Upper lobe of left lung (tissue), 6 donors: ENCODE measurements at regions not wholly inside any gene's neighbourhood (a gene's known extent, or its start where the extent isn't known, plus 50 kb on each side); places are given as distances from the start of the nearest gene placed in this dataset.

ENCODE experiments used
- ATAC-seq, 2 donors: fragments of 200-7000 bp; cut with Tn5 transposase; one replicate each; pipeline ENCODE4 v1.9.1; 2022; ENCODE audit warnings: mild to moderate bottlenecking in 2 of 2, moderate library complexity in 2 of 2; ENCODE audit not compliant: low FRiP score in 2 of 2
- DNase-seq, 2 donors: peaks; one replicate each; pipeline ENCODE4 v3.0.0-alpha.2; 2019 to 2020
- H3K27ac ChIP-seq, 4 donors: fragments of 200-600 bp; sonication (generic); one replicate each; pipeline ENCODE4 v1.5.1; 2016 to 2019
- H3K27me3 ChIP-seq, 4 donors: fragments of 200-600 bp; sonication (generic); one replicate each; pipeline ENCODE4 v1.5.1; 2017 to 2019
- H3K36me3 ChIP-seq, 4 donors: fragments of 200-600 bp; sonication (generic); one replicate each; pipeline ENCODE4 v1.5.1; 2016 to 2019
- H3K4me1 ChIP-seq, 4 donors: fragments of 200-600 bp; sonication (generic); one replicate each; pipeline ENCODE4 v1.5.1; 2018 to 2019
- H3K4me3 ChIP-seq, 4 donors: fragments of 200-600 bp; sonication (generic); one replicate each; pipeline ENCODE4 v1.5.1; 2017 to 2019; ENCODE audit warnings: mild to moderate bottlenecking in 2 of 4, moderate library complexity in 1 of 4
- H3K9me3 ChIP-seq, 4 donors: fragments of 200-600 bp; sonication (generic); one replicate each; pipeline ENCODE4 v1.5.1; 2018 to 2019
- CTCF ChIP-seq, 6 experiments: fragments of 450-650 bp in 4 of 6; fragments of 200-600 bp in 2 of 6; sonication (generic) in 2 of 6; IDR thresholded peaks; one replicate each; pipeline ENCODE4 v1.5.1; 2016 to 2019; ENCODE audit warnings: antibody characterized with exemption in 6 of 6
- EP300 ChIP-seq, 4 donors: sonication (generic); formaldehyde crosslinking; IDR thresholded peaks; one replicate each; pipeline ENCODE4 v1.5.1; 2017; ENCODE audit warnings: antibody characterized with exemption in 4 of 4, control low read depth in 2 of 4
- POLR2A ChIP-seq, 4 donors: fragments of 450-650 bp; IDR thresholded peaks; one replicate each; pipeline ENCODE4 v1.5.1; 2016 to 2017; ENCODE audit warnings: antibody characterized with exemption in 4 of 4, mild to moderate bottlenecking in 2 of 4
- POLR2AphosphoS5 ChIP-seq, 2 donors: sonication (generic); formaldehyde crosslinking; IDR thresholded peaks; one replicate each; pipeline ENCODE4 v1.5.1; 2017; ENCODE audit warnings: antibody characterized with exemption in 2 of 2
- WGBS, 2 donors: methylation state at CpG; one replicate each; pipeline ENCODE4 v1.1.5; 2017 to 2018; 5-methylcytosine and 5-hydroxymethylcytosine counted together
- donor health status: DM: no; HTN: no; CAD: no; lungs with moderate emphysema.
- donor health status: DM: no; HTN: yes; CAD: no; lungs with severe emphysema.

- WGBS, 2 donors = 58 to 61% methylated on average over 3 of the region's 3 CpGs
- DNase-seq (no peak), ATAC-seq (no peak)
- Histone ChIP-seq H3K27me3 (no peaks in the 10 kb centered on the region), H3K27ac (no peak overlapping the region), H3K36me3 (no peaks in the 10 kb centered on the region), H3K9me3 (peaks cover 0 to 6% (median 2%) of the 10 kb centered on the region in 4 donors), H3K4me3 (no peak overlapping the region), H3K4me1 (no peaks in the 10 kb centered on the region)
- no peak for TF ChIP-seq POLR2AphosphoS5 (IDR thresholded peaks at IDR 0.05)
- no peak for TF ChIP-seq EP300 (IDR thresholded peaks at IDR 0.05)
- TF ChIP-seq POLR2A (IDR thresholded peaks at IDR 0.05) = no peak
- TF ChIP-seq CTCF (IDR thresholded peaks at IDR 0.05) = no peak
Measured at GRCh38 chr9:10785255-10785654, 172.5 kb upstream of the PTPRD start.

GRCh38 chr9:10793306-10793705 lies 180.5 kb upstream of the PTPRD start:
- 43 to 57% methylated on average over 1 of the region's 1 CpG for WGBS, 2 donors

GRCh38 chr9:10804486-10804885 lies 191.7 kb upstream of the PTPRD start:
- TF ChIP-seq POLR2A (IDR thresholded peaks at IDR 0.05) (no peak), POLR2AphosphoS5 (IDR thresholded peaks at IDR 0.05) (no peak), EP300 (IDR thresholded peaks at IDR 0.05) (no peak), CTCF (IDR thresholded peaks at IDR 0.05) (no peak)
- Histone ChIP-seq H3K27me3 (no peaks in the 10 kb centered on the region), H3K27ac (no peak overlapping the region), H3K9me3 (no peaks in the 10 kb centered on the region), H3K36me3 (no peaks in the 10 kb centered on the region), H3K4me1 (no peaks in the 10 kb centered on the region), H3K4me3 (no peak overlapping the region)
- 75 to 83% methylated on average over 2 of the region's 2 CpGs for WGBS, 2 donors
- no peak for ATAC-seq
- DNase-seq = no peak

More at GRCh38 chr9:10793306-10793705, 180.5 kb upstream of the PTPRD start:
- Histone ChIP-seq H3K36me3 (no peaks in the 10 kb centered on the region), H3K27me3 (no peaks in the 10 kb centered on the region), H3K4me3 (no peak overlapping the region), H3K9me3 (peaks cover 0 to 12% (median 10%) of the 10 kb centered on the region in 4 donors), H3K27ac (no peak overlapping the region), H3K4me1 (no peaks in the 10 kb centered on the region)
- TF ChIP-seq POLR2AphosphoS5 (IDR thresholded peaks at IDR 0.05) (no peak), CTCF (IDR thresholded peaks at IDR 0.05) (no peak), EP300 (IDR thresholded peaks at IDR 0.05) (no peak), POLR2A (IDR thresholded peaks at IDR 0.05) (no peak)
- no peak for DNase-seq
- ATAC-seq = no peak

GRCh38 chr9:10806868-10807267 lies 194.1 kb upstream of the PTPRD start:
- TF ChIP-seq EP300 (IDR thresholded peaks at IDR 0.05) (no peak), CTCF (IDR thresholded peaks at IDR 0.05) (no peak), POLR2AphosphoS5 (IDR thresholded peaks at IDR 0.05) (no peak), POLR2A (IDR thresholded peaks at IDR 0.05) (no peak)
- Histone ChIP-seq H3K4me1 (no peaks in the 10 kb centered on the region), H3K36me3 (no peaks in the 10 kb centered on the region), H3K4me3 (no peak overlapping the region), H3K9me3 (no peaks in the 10 kb centered on the region), H3K27ac (no peak overlapping the region), H3K27me3 (no peaks in the 10 kb centered on the region)
- DNase-seq = no peak
- ATAC-seq = no peak
- WGBS, 2 donors = 69% methylated on average over 3 of the region's 3 CpGs

GRCh38 chr9:10818206-10818605 lies 205.4 kb upstream of the PTPRD start:
- H3K4me1 ChIP-seq = no peaks in the 10 kb centered on the region
- no peak for TF ChIP-seq POLR2A (IDR thresholded peaks at IDR 0.05)
- no peak for TF ChIP-seq CTCF (IDR thresholded peaks at IDR 0.05)
- TF ChIP-seq POLR2AphosphoS5 (IDR thresholded peaks at IDR 0.05) = no peak
- TF ChIP-seq EP300 (IDR thresholded peaks at IDR 0.05) = no peak
- 29 to 47% methylated on average over 1 of the region's 1 CpG for WGBS, 2 donors

More at GRCh38 chr9:10818206-10818605, 205.4 kb upstream of the PTPRD start:
- no peaks in the 10 kb centered on the region for H3K36me3 ChIP-seq
- DNase-seq (no peak), ATAC-seq (no peak)
- H3K4me3 ChIP-seq = no peak overlapping the region
- no peaks in the 10 kb centered on the region for H3K9me3 ChIP-seq
- no peak overlapping the region for H3K27ac ChIP-seq
- H3K27me3 ChIP-seq = no peaks in the 10 kb centered on the region
